Kidney (tissue), 13 donors: ENCODE measurements at regions not wholly inside any gene's neighbourhood (a gene's known extent, or its start where the extent isn't known, plus 50 kb on each side); places are given as distances from the start of the nearest gene placed in this dataset.

Source experiments
- DNase-seq, 5 donors: peaks; one replicate each; pipeline ENCODE4 v3.0.0-alpha.2; 2013 to 2020
- FAIRE-seq: peaks from 2 replicates; lab custom pipeline; 2012; peaks lifted over from hg19 to GRCh38; lab: Jason Lieb, UNC
- H3K27ac ChIP-seq, 2 donors: one replicate each; pipeline ENCODE4 v1.7.0; 2013; ENCODE audit warnings: low read depth in 2 of 2, low read length in 2 of 2, inconsistent platforms in 1 of 2
- H3K27me3 ChIP-seq: one replicate; pipeline ENCODE4 v1.7.1; 2013; ENCODE audit warnings: low read length, inconsistent platforms; ENCODE audit not compliant: control insufficient read depth, insufficient read depth
- H3K36me3 ChIP-seq, 3 donors: one replicate each; pipeline versions ENCODE4 v1.7.0 to v1.7.1; 2013; ENCODE audit warnings: low read length in 3 of 3, control low read depth in 1 of 3, inconsistent platforms in 1 of 3; ENCODE audit not compliant: insufficient read depth in 3 of 3, control insufficient read depth in 2 of 3
- H3K4me1 ChIP-seq, 3 donors: one replicate each; pipeline versions ENCODE4 v1.7.0 to v1.7.1; 2013; ENCODE audit warnings: low read length in 3 of 3, inconsistent platforms in 1 of 3, low read depth in 1 of 3; ENCODE audit not compliant: control insufficient read depth in 2 of 3, insufficient read depth in 2 of 3
- H3K4me3 ChIP-seq, 3 donors: one replicate each; pipeline versions ENCODE4 v1.7.0 to v1.8.1; 2013; ENCODE audit warnings: low read length in 3 of 3, control low read depth in 1 of 3, inconsistent platforms in 1 of 3
- H3K9ac ChIP-seq, 3 donors: one replicate each; pipeline versions ENCODE4 v1.7.0 to v1.7.1; 2013; ENCODE audit warnings: low read length in 3 of 3, control low read depth in 1 of 3, inconsistent platforms in 1 of 3
- H3K9me3 ChIP-seq, 3 donors: one replicate each; pipeline versions ENCODE4 v1.7.0 to v1.7.1; 2013; ENCODE audit warnings: low read length in 3 of 3, control low read depth in 1 of 3, inconsistent platforms in 1 of 3; ENCODE audit not compliant: control insufficient read depth in 2 of 3, insufficient read depth in 1 of 3
- intact Hi-C: fragments of 100-400 bp; cut with DNase I; formaldehyde crosslinking; loops from one replicate; pipeline ENCODE4 v1.11.1; 2022
- TF ChIP-seq, protein P1 (sequence below): IDR thresholded peaks from 3 replicates; pipeline ENCODE4 v1.5.1; 2012; ENCODE audit warnings: mild to moderate bottlenecking, moderate library complexity, borderline replicate concordance; ENCODE audit not compliant: insufficient read depth; ENCODE audit errors: extremely low read depth
- donor health status: control.
- donor health status: control.
- donor health status: control.
- donor health status: control.
- donor health status: control.
- donor health status: DM: yes; HTN: yes; CAD: no.
- donor health status: Normal renal cell carcinoma (clear cell type).

DNA sequence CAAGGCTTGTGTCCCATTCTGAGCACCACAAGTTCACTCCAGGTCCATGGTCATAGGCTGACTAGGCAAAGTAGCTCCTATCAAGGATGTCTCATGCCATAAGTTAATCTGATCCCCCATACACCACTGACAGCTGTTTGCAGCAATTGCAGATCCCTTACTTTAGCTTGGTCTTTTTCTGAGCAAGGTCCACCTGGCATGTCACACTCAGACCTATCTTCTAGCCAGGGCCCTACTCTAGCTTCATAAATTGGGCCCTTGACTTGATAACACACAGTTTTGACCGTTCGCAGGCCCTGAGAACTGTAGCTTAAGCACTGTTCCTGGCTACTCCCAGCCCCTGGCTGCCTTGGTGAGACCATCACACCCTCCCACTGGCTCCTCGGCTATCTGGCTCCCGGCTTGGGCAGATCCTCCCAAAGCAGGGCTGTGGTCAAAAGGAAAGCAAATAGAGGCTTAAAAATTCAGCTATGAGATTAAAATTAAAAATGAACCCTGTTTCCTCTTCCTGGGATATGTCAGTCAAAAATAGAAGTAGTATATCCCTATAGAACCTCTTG lies 427.4 kb downstream of the RAB28 start:
- H3K4me3 ChIP-seq: no peak overlapping the region
- H3K27me3 ChIP-seq: no peaks in the 10 kb centered on the region
- no peak for DNase-seq
- TF ChIP-seq, protein P1, sequence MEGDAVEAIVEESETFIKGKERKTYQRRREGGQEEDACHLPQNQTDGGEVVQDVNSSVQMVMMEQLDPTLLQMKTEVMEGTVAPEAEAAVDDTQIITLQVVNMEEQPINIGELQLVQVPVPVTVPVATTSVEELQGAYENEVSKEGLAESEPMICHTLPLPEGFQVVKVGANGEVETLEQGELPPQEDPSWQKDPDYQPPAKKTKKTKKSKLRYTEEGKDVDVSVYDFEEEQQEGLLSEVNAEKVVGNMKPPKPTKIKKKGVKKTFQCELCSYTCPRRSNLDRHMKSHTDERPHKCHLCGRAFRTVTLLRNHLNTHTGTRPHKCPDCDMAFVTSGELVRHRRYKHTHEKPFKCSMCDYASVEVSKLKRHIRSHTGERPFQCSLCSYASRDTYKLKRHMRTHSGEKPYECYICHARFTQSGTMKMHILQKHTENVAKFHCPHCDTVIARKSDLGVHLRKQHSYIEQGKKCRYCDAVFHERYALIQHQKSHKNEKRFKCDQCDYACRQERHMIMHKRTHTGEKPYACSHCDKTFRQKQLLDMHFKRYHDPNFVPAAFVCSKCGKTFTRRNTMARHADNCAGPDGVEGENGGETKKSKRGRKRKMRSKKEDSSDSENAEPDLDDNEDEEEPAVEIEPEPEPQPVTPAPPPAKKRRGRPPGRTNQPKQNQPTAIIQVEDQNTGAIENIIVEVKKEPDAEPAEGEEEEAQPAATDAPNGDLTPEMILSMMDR: no peak
- no peak overlapping the region for H3K27ac ChIP-seq
- no peak overlapping the region for H3K9ac ChIP-seq
- no peaks in the 10 kb centered on the region for H3K9me3 ChIP-seq
- intact Hi-C loops: no loop called here
- no peaks in the 10 kb centered on the region for H3K4me1 ChIP-seq
- H3K36me3 ChIP-seq: no peaks in the 10 kb centered on the region
- no peak for FAIRE-seq

DNA sequence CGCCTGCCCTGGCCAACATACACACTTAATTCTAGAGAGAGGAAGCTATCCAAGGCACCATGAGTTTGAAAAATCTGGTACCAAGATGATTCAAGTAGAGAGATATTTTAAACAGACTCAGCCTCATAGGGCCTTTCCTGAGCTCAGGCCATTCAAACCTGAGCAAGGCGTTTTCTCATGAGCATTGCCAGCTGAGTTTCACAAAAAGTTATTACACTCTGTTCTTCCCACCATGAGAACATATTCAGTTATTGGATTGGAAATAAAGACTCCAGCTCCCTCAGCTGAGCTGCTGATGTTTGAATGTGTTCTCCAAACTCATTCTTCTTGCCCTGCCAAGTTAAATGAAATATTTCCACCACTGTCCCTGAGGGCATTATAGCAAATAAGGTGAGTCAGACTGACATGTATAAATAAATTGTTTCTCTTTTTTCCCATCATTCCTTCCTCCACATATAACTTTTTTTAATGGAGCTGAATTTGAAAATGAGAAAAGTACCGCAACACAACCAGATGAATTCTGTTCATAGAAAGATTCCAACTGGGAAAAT lies 429.6 kb downstream of the RAB28 start:
- Histone ChIP-seq H3K27ac (no peak overlapping the region), H3K9me3 (no peaks in the 10 kb centered on the region), H3K4me3 (no peak overlapping the region), H3K36me3 (no peaks in the 10 kb centered on the region), H3K4me1 (no peaks in the 10 kb centered on the region), H3K27me3 (no peaks in the 10 kb centered on the region), H3K9ac (no peak overlapping the region)
- intact Hi-C loops: no loop called here
- DNase-seq (no peak), FAIRE-seq (no peak)
- TF ChIP-seq, protein P1: no peak

DNA sequence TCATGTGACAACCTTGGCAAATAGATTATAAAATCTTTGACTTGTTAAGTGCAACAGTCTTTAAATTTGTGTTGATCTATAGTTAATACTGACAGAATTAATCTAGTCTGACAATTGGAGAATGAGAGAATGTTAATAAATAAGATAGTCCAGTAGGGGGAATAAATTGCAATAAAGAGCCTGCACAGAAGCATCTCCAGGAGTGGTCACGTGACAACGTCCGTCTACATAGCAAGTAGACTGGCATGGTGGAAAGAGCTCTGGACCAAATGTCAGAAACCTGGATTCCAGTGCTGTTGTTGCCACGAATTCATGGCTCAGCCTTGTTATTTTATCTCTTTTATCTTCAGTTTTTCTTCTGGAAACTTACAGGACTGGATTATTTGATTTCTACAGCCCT lies 436.5 kb downstream of the RAB28 start:
- Histone ChIP-seq H3K27me3 (no peaks in the 10 kb centered on the region), H3K4me3 (no peak overlapping the region), H3K27ac (no peak overlapping the region), H3K36me3 (no peaks in the 10 kb centered on the region), H3K4me1 (no peaks in the 10 kb centered on the region), H3K9me3 (no peaks in the 10 kb centered on the region), H3K9ac (no peak overlapping the region)
- DNase-seq (no peak), FAIRE-seq (no peak)
- TF ChIP-seq, protein P1: no peak
- intact Hi-C loops: no loop called here

DNA sequence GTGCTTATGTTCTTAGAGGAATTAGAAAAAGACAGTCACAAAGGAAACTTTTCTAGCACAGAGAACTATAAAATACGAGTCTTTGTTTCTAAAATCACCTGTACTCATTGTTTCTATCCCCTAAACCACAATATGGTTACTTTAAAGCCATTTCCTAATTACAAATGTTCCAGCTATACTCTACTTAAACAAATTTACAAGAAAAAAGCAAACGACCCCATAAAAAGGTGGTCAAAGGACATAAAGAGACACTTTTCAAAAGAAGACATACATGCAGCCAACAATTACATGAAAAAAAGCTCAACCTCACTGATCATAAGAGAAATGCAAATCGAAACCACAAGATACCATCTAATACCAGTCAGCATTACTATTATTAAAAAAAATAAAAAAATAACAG lies 447.3 kb downstream of the RAB28 start:
- Histone ChIP-seq H3K9ac (no peak overlapping the region), H3K27me3 (no peaks in the 10 kb centered on the region), H3K27ac (no peak overlapping the region), H3K4me3 (no peak overlapping the region), H3K9me3 (no peaks in the 10 kb centered on the region), H3K36me3 (no peaks in the 10 kb centered on the region), H3K4me1 (no peaks in the 10 kb centered on the region)
- intact Hi-C loops: no loop called here
- DNase-seq (no peak), FAIRE-seq (no peak)
- TF ChIP-seq, protein P1: no peak
